ENCODE measurements at regions not wholly inside any gene's neighbourhood (a gene's known extent, or its start where the extent isn't known, plus 50 kb on each side); places are given as distances from the start of the nearest gene placed in this dataset.

DNA sequence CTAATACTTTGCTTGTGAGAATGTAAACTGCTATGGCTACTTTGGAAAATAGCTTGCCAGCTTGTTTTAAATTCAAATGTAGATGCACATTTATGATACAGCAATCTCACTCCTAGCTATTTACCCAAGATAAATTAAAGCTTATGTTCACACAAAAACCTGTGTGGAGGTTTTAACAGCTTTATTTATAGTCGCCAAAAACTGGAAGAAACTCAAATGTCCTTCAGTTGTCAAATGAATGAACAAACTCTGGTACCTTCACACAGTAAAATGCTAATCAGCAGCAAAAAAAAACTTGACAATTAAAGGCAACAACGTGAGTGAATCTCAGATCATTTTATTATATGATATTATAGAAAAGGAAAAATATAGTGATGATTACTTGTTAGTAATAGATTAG is 248.6 kb upstream of the NECTIN3 start:
- H3K27ac ChIP-seq = no peak overlapping the region
- TF ChIP-seq, protein P1, sequence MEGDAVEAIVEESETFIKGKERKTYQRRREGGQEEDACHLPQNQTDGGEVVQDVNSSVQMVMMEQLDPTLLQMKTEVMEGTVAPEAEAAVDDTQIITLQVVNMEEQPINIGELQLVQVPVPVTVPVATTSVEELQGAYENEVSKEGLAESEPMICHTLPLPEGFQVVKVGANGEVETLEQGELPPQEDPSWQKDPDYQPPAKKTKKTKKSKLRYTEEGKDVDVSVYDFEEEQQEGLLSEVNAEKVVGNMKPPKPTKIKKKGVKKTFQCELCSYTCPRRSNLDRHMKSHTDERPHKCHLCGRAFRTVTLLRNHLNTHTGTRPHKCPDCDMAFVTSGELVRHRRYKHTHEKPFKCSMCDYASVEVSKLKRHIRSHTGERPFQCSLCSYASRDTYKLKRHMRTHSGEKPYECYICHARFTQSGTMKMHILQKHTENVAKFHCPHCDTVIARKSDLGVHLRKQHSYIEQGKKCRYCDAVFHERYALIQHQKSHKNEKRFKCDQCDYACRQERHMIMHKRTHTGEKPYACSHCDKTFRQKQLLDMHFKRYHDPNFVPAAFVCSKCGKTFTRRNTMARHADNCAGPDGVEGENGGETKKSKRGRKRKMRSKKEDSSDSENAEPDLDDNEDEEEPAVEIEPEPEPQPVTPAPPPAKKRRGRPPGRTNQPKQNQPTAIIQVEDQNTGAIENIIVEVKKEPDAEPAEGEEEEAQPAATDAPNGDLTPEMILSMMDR (conservative IDR thresholded peaks at IDR 0.05) = no peak
- TF ChIP-seq ZFX (IDR thresholded peaks at IDR 0.05) = no peak

DNA sequence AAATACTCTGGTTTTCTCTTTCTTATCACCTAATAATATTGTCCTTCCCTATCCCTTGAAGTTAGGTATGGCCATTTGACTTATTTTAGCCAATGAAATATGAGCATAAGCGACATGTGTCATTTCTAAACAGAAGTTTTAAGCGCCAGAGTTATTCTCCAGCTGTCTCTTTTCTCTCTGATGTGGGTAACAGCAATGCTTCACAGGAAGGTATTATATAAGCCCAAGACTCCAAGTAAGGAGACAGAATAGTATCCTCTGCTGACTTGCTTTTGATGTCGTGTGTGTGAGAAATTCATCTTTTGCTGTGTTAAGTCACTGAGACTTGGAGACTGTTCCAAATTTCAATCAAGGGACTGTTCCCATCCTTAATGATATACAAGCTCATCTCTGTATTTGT is 224.6 kb upstream of the NECTIN3 start:
- TF ChIP-seq, protein P1 (conservative IDR thresholded peaks at IDR 0.05) = no peak
- no peak for TF ChIP-seq ZFX (IDR thresholded peaks at IDR 0.05)
- no peak overlapping the region for H3K27ac ChIP-seq

DNA sequence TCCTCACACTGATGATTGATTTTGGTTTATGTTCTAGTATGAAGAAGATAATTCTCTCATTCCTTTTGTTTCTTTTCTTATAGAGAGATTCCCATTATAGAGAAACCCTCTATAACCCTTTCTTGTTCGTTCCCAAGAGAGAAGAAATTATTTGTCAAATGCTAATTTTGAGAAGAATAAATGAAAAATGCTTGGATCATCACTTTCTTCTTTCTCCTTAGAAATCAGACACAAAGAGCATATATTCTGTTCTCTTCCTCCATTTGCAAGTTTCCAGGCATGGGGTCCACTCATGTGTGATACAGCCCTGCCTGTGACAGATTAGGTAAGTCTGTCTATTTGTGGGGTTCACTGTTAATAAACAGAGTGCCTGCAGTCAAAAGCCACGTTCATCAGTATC is 222.6 kb upstream of the NECTIN3 start:
- no peak overlapping the region for H3K27ac ChIP-seq
- no peak for TF ChIP-seq ZFX (IDR thresholded peaks at IDR 0.05)
- TF ChIP-seq, protein P1 (conservative IDR thresholded peaks at IDR 0.05) = no peak

DNA sequence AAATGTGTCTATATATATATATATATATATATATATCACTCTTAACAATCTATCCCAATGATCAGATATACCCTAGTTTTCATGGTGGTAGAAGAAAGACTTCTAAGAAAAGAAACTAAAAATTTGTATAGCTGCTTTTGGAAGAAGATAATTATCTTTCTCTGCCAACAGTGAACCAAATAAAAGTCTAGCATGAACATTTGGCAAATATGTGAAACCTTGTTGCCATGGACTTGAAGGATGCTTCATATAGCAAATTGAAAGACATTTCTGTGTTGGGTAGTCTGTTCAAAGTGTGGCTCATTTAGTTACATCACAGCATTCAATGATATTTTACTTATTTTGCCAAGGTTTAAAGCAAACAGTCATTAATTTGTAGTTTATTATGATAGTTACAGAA is 219.9 kb upstream of the NECTIN3 start:
- no peak for TF ChIP-seq ZFX (IDR thresholded peaks at IDR 0.05)
- TF ChIP-seq, protein P1 (conservative IDR thresholded peaks at IDR 0.05) = no peak
- no peak overlapping the region for H3K27ac ChIP-seq

DNA sequence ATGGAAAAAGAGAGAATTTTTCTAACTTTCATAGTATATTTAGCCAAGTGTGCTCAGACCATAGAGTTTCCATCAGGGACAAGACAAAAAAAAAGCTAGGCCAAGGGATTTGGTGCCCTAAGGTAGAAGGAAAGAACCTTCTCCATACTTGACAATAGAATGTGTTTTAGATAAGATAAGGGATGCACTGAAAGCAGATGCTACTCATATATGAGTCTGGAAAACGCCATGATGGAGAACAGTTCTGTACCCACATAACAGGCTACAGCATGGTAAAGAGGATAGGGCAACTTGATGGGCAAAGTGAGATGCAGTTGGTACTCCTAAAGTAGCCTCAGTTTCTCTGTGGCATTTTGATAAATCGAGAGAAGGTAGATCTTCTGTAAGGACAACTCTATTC is 216.4 kb upstream of the NECTIN3 start:
- TF ChIP-seq, protein P1 (conservative IDR thresholded peaks at IDR 0.05) = no peak
- TF ChIP-seq ZFX (IDR thresholded peaks at IDR 0.05) = no peak

DNA sequence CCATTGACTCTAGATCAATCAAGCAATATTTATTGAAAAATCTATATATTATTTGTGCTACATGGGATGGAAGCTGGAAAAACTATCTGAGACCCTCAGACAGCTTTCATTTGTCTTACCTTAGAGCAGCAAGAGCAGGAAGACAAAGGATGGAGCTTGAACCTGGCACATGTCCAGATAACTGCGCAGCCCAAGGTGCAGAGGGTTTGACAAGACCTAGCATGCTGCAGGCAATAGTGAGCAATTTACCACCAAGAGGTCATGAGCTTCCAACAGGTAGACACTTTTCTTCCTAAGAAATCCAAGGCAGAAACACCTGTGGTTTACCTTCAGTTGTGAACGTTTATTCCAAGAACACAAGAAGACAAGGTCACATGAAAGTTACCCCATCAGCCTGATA is 214.7 kb upstream of the NECTIN3 start:
- H3K27ac ChIP-seq = no peak overlapping the region
- TF ChIP-seq, protein P1 (conservative IDR thresholded peaks at IDR 0.05) = no peak
- no peak for TF ChIP-seq ZFX (IDR thresholded peaks at IDR 0.05)

More for the DNA sequence above, 216.4 kb upstream of the NECTIN3 start:
- no peak overlapping the region for H3K27ac ChIP-seq

DNA sequence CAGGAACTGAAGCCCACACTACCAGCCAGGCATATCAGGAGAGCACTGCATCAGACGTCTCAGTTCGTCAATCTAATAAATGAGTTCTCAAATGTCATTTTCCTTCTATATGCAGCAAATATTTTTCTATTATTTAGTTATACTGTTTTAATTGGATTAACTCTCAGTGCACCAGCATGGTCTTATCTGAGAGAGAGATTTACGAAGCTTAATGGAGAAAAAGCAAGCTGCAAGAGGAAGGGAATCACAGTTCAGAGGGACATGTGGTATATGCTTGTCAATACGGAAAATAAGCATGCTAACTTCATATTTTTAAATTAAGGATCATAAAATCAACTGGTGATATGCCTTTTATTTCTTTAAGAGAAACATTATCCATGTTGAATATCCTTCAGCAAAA is 213.1 kb upstream of the NECTIN3 start:
- TF ChIP-seq, protein P1 (conservative IDR thresholded peaks at IDR 0.05) = no peak
- no peak for TF ChIP-seq ZFX (IDR thresholded peaks at IDR 0.05)
- H3K27ac ChIP-seq = no peak overlapping the region
